Astrocyte (in vitro differentiated cells and primary cell): ENCODE measurements at regions not wholly inside any gene's neighbourhood (a gene's known extent, or its start where the extent isn't known, plus 50 kb on each side); places are given as distances from the start of the nearest gene placed in this dataset.

ENCODE experiments used
- DNase-seq: peaks from one replicate; pipeline ENCODE4 v3.0.0-alpha.2; 2010; ENCODE audit warnings: low read depth
- FAIRE-seq: peaks from 2 replicates; lab custom pipeline; 2011; peaks lifted over from hg19 to GRCh38; lab: Jason Lieb, UNC
- H2AFZ ChIP-seq: 2 replicates; pipeline ENCODE4 v1.6.0; 2012; ENCODE audit warnings: low read depth, low read length, inconsistent platforms
- H3K27ac ChIP-seq: 2 replicates; pipeline ENCODE4 v1.5.1; 2011; ENCODE audit warnings: low read depth, low read length, inconsistent platforms
- H3K27me3 ChIP-seq: 2 replicates; pipeline ENCODE4 v1.6.0; 2011; ENCODE audit warnings: low read length, inconsistent platforms; ENCODE audit not compliant: insufficient read depth
- H3K36me3 ChIP-seq: 2 replicates; pipeline ENCODE4 v1.5.1; 2011; ENCODE audit warnings: low read length, inconsistent platforms; ENCODE audit not compliant: insufficient read depth
- H3K4me1 ChIP-seq: 2 replicates; pipeline ENCODE4 v1.5.1; 2011; ENCODE audit warnings: low read length, inconsistent platforms; ENCODE audit not compliant: insufficient read depth
- H3K4me2 ChIP-seq: 2 replicates; pipeline ENCODE4 v1.6.0; 2012; ENCODE audit warnings: low read length, inconsistent platforms
- H3K4me3 ChIP-seq: 2 replicates; pipeline ENCODE4 v1.5.1; 2011; ENCODE audit warnings: low read depth, mild to moderate bottlenecking, low read length, inconsistent platforms; ENCODE audit not compliant: insufficient read depth
- H3K79me2 ChIP-seq: 2 replicates; pipeline ENCODE4 v1.6.0; 2012; ENCODE audit warnings: mild to moderate bottlenecking, low read length, inconsistent platforms; ENCODE audit not compliant: insufficient read depth
- H3K9ac ChIP-seq: 2 replicates; pipeline ENCODE4 v1.6.0; 2012; ENCODE audit warnings: mild to moderate bottlenecking, low read length, inconsistent platforms
- H3K9me3 ChIP-seq: 2 replicates; pipeline ENCODE4 v1.5.1; 2012; ENCODE audit warnings: low read depth, mild to moderate bottlenecking, low read length, inconsistent platforms; ENCODE audit not compliant: insufficient read depth
- H4K20me1 ChIP-seq: 2 replicates; pipeline ENCODE4 v1.6.0; 2012; ENCODE audit warnings: low read length, inconsistent platforms; ENCODE audit not compliant: insufficient read depth
- H3K27ac Mint-ChIP-seq: one replicate; pipeline ENCODE4 v1.8.0; 2021; ENCODE audit warnings: mild to moderate bottlenecking, mixed read lengths; ENCODE audit not compliant: unreplicated experiment
- H3K27me3 Mint-ChIP-seq: one replicate; pipeline ENCODE4 v1.8.0; 2021; ENCODE audit warnings: low read depth, mixed read lengths; ENCODE audit not compliant: unreplicated experiment
- H3K36me3 Mint-ChIP-seq: one replicate; pipeline ENCODE4 v1.8.0; 2021; ENCODE audit warnings: low read depth, mixed read lengths; ENCODE audit not compliant: unreplicated experiment
- H3K4me1 Mint-ChIP-seq: one replicate; pipeline ENCODE4 v1.8.0; 2021; ENCODE audit warnings: low read depth, mixed read lengths; ENCODE audit not compliant: unreplicated experiment
- H3K4me3 Mint-ChIP-seq: one replicate; pipeline ENCODE4 v1.8.0; 2021; ENCODE audit warnings: mild to moderate bottlenecking, moderate library complexity, mixed read lengths; ENCODE audit not compliant: unreplicated experiment
- H3K9me3 Mint-ChIP-seq: one replicate; pipeline ENCODE4 v1.8.0; 2021; ENCODE audit warnings: mild to moderate bottlenecking, mixed read lengths; ENCODE audit not compliant: unreplicated experiment
- CTCF ChIP-seq: IDR thresholded peaks from 2 replicates; pipeline ENCODE4 v1.5.1; 2011; ENCODE audit warnings: low read depth, mild to moderate bottlenecking, inconsistent platforms, low read length, moderate library complexity; ENCODE audit not compliant: insufficient read depth
- EZH2 ChIP-seq: IDR thresholded peaks from 2 replicates; pipeline ENCODE4 v1.6.1; 2012; ENCODE audit warnings: mild to moderate bottlenecking, low read length, inconsistent platforms; ENCODE audit not compliant: insufficient read depth

DNA sequence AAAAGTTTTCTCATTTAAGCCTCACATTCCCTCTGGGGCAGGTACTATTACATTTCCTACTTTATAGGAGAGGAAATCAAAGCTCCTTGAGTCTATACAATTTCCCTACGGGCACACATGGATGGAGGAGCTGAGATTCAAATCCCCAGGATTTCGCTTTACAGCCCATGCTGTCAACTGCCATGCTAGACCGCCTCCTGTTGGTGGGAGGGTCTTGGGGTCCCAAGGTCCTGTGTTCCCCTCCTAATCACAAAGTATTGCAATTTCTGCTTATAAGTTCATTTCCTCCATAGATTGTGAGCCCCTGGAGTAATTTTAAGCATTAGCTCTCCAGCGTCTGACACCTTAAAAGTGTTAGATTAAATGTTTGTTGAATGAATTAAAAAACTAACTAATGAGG lies 95.9 kb upstream of the SMARCA2 start:
- H3K27me3 ChIP-seq: no peaks in the 10 kb centered on the region
- Mint-ChIP-seq H3K4me3 (no peak overlapping the region), H3K4me1 (no peaks in the 10 kb centered on the region), H3K9me3 (no peaks in the 10 kb centered on the region), H3K27ac (no peak overlapping the region), H3K36me3 (peaks cover 1% of the 10 kb centered on the region), H3K27me3 (peaks cover 3% of the 10 kb centered on the region)
- no peak overlapping the region for H3K4me3 ChIP-seq
- H3K9ac ChIP-seq: no peak overlapping the region
- no peaks in the 10 kb centered on the region for H3K79me2 ChIP-seq
- TF ChIP-seq EZH2 (no peak), CTCF (no peak)
- no peak overlapping the region for H3K4me2 ChIP-seq
- FAIRE-seq (no peak), DNase-seq (no peak)
- no peaks in the 10 kb centered on the region for H3K4me1 ChIP-seq
- H3K27ac ChIP-seq: no peak overlapping the region
- H4K20me1 ChIP-seq: no peaks in the 10 kb centered on the region
- no peak overlapping the region for H2AFZ ChIP-seq
- peaks cover 3% of the 10 kb centered on the region for H3K9me3 ChIP-seq
- no peaks in the 10 kb centered on the region for H3K36me3 ChIP-seq

DNA sequence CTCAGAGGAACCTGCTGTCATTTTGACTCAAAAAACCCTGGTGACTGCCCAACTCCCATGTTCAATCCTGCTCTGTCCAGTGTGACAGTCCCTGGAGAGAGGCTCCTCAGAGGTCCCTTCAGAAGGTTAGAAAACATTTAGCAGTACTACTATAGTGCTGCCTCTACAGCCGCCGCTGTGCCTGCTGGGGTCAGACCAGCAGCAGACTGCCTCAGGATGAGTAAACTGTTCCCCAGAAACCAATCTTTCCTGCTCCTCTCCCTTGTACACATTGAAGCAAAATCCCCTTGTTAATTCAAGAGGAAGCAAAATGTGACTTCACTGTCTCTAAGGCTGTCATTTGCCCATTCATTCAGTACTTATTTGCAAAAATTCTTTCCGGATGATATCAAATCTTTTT lies 94.8 kb upstream of the SMARCA2 start:
- H3K36me3 Mint-ChIP-seq: peaks cover 1% of the 10 kb centered on the region
- H3K4me3 ChIP-seq: no peak overlapping the region
- no peaks in the 10 kb centered on the region for H3K4me1 Mint-ChIP-seq
- no peaks in the 10 kb centered on the region for H4K20me1 ChIP-seq
- no peak overlapping the region for H3K9ac ChIP-seq
- H3K79me2 ChIP-seq: no peaks in the 10 kb centered on the region
- DNase-seq (no peak), FAIRE-seq (no peak)
- H3K36me3 ChIP-seq: no peaks in the 10 kb centered on the region
- H3K9me3 ChIP-seq: peaks cover 3% of the 10 kb centered on the region
- H3K27me3 ChIP-seq: no peaks in the 10 kb centered on the region
- no peak overlapping the region for H3K4me3 Mint-ChIP-seq
- H3K4me1 ChIP-seq: no peaks in the 10 kb centered on the region
- H3K4me2 ChIP-seq: no peak overlapping the region
- H3K27ac ChIP-seq: no peak overlapping the region
- TF ChIP-seq CTCF (no peak), EZH2 (no peak)
- H2AFZ ChIP-seq: no peak overlapping the region
- H3K9me3 Mint-ChIP-seq: no peaks in the 10 kb centered on the region
- peaks cover 3% of the 10 kb centered on the region for H3K27me3 Mint-ChIP-seq
- H3K27ac Mint-ChIP-seq: no peak overlapping the region

DNA sequence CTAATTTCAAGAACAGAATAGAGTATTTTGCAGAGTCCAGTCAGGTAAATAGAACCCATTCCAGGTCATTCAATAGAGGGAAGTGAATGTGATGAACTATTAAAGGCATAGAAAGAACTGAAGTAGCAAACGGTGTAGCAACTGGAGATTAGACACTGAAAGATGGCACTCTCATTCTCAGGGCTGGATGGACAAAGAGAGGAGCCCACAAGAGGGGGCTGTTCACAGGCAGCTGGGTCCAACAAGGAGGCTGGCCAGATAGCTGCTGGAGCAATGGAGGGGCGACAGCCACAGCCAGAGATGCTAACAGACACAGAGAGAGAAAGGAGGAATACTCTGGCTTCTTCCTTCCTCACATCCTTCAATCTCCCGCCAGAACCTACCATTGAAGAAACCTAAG lies 93.1 kb upstream of the SMARCA2 start:
- Mint-ChIP-seq H3K36me3 (no peaks in the 10 kb centered on the region), H3K4me1 (no peaks in the 10 kb centered on the region), H3K27ac (no peak overlapping the region), H3K27me3 (no peaks in the 10 kb centered on the region), H3K4me3 (no peak overlapping the region), H3K9me3 (no peaks in the 10 kb centered on the region)
- H2AFZ ChIP-seq: no peak overlapping the region
- no peak overlapping the region for H3K27ac ChIP-seq
- no peak for DNase-seq
- H3K27me3 ChIP-seq: no peaks in the 10 kb centered on the region
- no peaks in the 10 kb centered on the region for H4K20me1 ChIP-seq
- H3K4me2 ChIP-seq: no peak overlapping the region
- no peaks in the 10 kb centered on the region for H3K36me3 ChIP-seq
- H3K9me3 ChIP-seq: peaks cover 3% of the 10 kb centered on the region
- no peak overlapping the region for H3K9ac ChIP-seq
- H3K79me2 ChIP-seq: no peaks in the 10 kb centered on the region
- H3K4me3 ChIP-seq: no peak overlapping the region
- TF ChIP-seq EZH2 (no peak), CTCF (no peak)
- FAIRE-seq: no peak
- no peaks in the 10 kb centered on the region for H3K4me1 ChIP-seq
